Astrocyte of the cerebellum (primary cell): ENCODE measurements at regions not wholly inside any gene's neighbourhood (a gene's known extent, or its start where the extent isn't known, plus 50 kb on each side); places are given as distances from the start of the nearest gene placed in this dataset.

Source experiments
- DNase-seq: peaks from one replicate; pipeline ENCODE4 v3.0.0-alpha.2; 2011; ENCODE audit warnings: low read depth
- H3K4me3 ChIP-seq: 2 replicates; pipeline ENCODE4 v1.5.1; 2011; ENCODE audit warnings: mild to moderate bottlenecking, low read depth, low read length, moderate library complexity
- CTCF ChIP-seq: IDR thresholded peaks from 2 replicates; pipeline ENCODE4 v1.5.1; 2012; ENCODE audit warnings: low read length, low read depth, moderate library complexity, mild to moderate bottlenecking; ENCODE audit errors: missing control alignments
- in situ Hi-C: cut with HindIII; loops from 2 replicates; pipeline ENCODE4 v1.10.0; 2017; ENCODE audit warnings: low sequenced_read_pairs

DNA sequence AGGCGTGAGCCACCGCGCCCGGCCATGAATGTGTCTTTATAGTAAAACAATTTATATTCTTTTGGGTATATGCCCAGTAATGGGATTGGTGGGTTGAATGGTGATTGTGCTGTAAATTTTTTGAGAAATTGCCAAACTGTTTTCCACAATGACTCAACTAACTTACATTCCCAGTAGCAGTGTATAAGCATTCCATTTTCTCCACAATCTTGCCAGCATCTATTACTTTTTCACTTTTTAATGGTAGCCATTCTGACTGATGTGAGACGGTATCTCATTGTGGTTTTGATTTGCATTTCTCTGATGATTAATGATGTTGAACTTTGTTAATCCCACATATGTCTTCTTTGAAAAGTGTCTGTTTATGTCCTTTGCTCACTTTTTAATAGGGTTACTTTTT lies 1187.9 kb downstream of the XPNPEP1 start:
- TF ChIP-seq CTCF = no peak
- in situ Hi-C loops = no loop called here
- no peak overlapping the region for H3K4me3 ChIP-seq
- DNase-seq = peak; percentile 82

DNA sequence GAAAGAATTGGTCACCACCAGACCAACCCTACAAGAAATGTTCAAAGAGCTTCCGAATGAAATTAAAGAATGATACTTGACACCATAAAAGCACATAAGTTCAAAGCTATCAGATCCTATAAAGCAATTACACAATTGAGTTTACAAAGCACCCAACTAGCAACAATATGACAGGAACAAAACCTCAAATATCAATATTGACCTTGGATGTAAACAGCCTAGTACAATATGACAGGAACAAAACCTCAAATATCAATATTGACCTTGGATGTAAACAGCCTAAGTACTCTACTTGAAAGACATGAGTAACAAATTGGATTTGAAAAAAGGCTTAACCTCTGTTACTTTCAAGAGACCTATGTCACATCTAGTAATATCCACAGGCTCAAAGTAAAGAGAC lies 1201.4 kb downstream of the XPNPEP1 start:
- no peak for TF ChIP-seq CTCF
- no peak for DNase-seq
- in situ Hi-C loops = no loop called here
- no peak overlapping the region for H3K4me3 ChIP-seq

DNA sequence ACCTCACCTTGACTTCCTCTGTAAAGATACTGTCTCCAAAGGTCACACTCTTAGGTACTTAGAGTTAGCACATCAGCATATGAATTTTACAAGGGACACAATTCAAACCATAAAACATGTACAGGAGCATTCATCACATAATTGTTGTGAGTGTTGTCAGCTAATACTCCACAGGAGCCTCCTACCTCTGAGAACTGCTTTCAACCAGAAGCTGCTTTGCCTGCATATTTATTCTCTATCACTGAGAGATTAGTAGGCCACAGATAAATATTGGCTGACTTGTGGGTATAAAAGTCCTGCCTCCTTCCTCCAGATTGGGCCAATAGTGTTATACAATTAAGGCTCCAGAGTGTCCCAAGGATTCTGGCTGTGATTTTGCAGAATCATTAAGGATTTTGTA lies 1207.0 kb downstream of the XPNPEP1 start:
- in situ Hi-C loops = no loop called here
- DNase-seq = no peak
- TF ChIP-seq CTCF = no peak
- H3K4me3 ChIP-seq = no peak overlapping the region

DNA sequence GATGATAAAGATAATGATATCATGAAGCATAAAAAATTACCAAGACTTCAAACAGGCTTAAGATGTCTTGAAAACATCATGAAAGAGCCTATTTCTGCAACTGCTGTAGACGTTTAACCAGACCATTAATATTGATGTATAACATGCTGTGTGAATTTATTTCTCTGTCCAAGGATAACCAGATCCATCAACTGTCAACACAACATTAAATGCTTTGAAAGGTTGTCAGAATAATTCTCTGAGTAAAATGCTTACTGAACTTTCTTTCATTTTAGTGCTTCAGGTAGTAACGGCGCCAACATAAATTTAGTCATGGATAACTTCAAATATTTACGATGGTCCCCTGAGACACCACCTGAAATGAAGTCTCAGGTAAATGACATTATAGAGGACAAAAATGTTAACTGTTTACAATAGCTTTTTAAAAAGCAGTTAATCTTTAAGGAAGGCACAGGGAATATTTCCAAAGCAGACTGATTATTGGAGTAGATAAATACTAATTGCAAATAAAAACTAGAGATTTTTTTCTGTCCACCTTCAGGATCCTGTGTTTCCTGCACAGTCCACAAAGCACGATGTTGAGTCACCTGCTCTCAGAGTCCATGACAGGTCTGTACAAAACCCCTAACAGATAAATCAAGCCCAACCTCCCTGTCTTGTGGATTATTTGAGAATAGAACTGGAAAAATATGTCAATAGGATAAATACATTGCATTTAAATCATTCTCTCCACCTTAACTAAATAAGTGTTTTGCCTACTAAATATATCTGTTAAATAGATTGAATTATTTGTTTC lies 1213.2 kb downstream of the XPNPEP1 start:
- in situ Hi-C loops = no loop called here
- TF ChIP-seq CTCF = no peak
- no peak for DNase-seq
- H3K4me3 ChIP-seq = no peak overlapping the region

GRCh38 chr10:108708363-108708762 lies 1214.9 kb downstream of the XPNPEP1 start:
- DNase-seq = no peak
- in situ Hi-C loops = no loop called here
- TF ChIP-seq CTCF = no peak
- H3K4me3 ChIP-seq = no peak overlapping the region

DNA sequence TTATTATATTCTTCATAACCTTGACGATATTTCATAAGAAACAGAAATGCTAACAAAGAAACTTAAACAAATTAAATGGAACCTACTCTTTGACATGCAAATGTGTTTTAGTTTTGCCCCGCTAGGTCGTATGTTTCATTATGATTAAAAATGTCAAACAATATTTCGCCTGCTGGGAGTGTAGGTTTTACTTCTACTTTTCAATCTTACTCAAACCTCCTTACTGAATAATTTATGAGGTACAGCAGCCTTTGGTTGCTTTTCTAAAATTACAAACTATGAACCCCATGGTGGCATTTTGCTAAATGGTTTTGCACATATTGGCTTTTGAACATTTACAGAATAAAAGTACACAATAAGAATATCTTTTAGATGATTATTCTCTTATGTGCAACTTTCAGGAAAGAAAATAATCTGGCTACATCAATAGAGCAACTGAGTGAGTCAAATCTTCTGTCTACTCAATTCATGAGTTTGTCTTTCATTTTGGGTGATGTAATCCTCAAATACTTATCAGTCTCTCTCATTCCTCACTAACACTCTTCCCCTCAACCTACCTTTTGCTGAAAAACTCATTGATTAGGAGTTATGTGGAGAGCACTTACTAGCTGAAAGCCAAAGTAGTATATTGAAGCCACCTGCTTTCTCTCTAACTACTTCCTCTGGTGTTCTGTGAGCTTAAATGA lies 1226.4 kb downstream of the XPNPEP1 start:
- no peak for TF ChIP-seq CTCF
- H3K4me3 ChIP-seq = no peak overlapping the region
- in situ Hi-C loops = no loop called here
- no peak for DNase-seq
